CD4-positive, alpha-beta T cell (primary cell): ENCODE measurements at regions not wholly inside any gene's neighbourhood (a gene's known extent, or its start where the extent isn't known, plus 50 kb on each side); places are given as distances from the start of the nearest gene placed in this dataset.

Source experiments
- ATAC-seq: fragments of 200-7000 bp; cut with Tn5 transposase; one replicate; pipeline ENCODE4 v1.10.0; 2022; ENCODE audit warnings: mild to moderate bottlenecking; ENCODE audit not compliant: poor library complexity
- CTCF ChIA-PET: fragments of 350-600 bp; sonication (Branson Sonifier 250); formaldehyde crosslinking; loops from one replicate; lab custom pipeline; 2021; ENCODE audit warnings: antibody characterized with exemption, inconsistent platforms; lab: Charles Lee
- POLR2A ChIA-PET: fragments of 350-600 bp; sonication (Branson Sonifier 250); formaldehyde crosslinking; loops from one replicate; lab custom pipeline; 2021; ENCODE audit warnings: antibody characterized with exemption, inconsistent platforms; lab: Charles Lee
- DNase-seq, 14 experiments: peaks; one replicate each; pipeline ENCODE4 v3.0.0-alpha.2; 2013 to 2020; ENCODE audit warnings: mixed read lengths in 2 of 14
- H3K27ac ChIP-seq, 2 donors: one replicate each; pipeline versions ENCODE4 v1.5.1 to v1.7.0; 2013; ENCODE audit warnings: low read length in 2 of 2, low read depth in 1 of 2, mild to moderate bottlenecking in 1 of 2
- H3K27me3 ChIP-seq, 2 experiments: 1 replicate in 1 of 2; 2 replicates in 1 of 2; pipeline versions ENCODE4 v1.6.1 to v1.7.0; 2013; ENCODE audit warnings: low read length in 2 of 2, control low read depth in 1 of 2, mild to moderate bottlenecking in 1 of 2, moderate library complexity in 1 of 2; ENCODE audit not compliant: insufficient read depth in 2 of 2, control insufficient read depth in 1 of 2
- H3K36me3 ChIP-seq: one replicate; pipeline ENCODE4 v1.6.1; 2013; ENCODE audit warnings: low read length, control low read depth; ENCODE audit not compliant: insufficient read depth
- H3K4me1 ChIP-seq: one replicate; pipeline ENCODE4 v1.6.1; 2013; ENCODE audit warnings: low read length, control low read depth; ENCODE audit not compliant: insufficient read depth
- H3K4me3 ChIP-seq: one replicate; pipeline ENCODE4 v1.5.1; 2013; ENCODE audit warnings: mild to moderate bottlenecking, low read length, moderate library complexity
- H3K9me3 ChIP-seq, 2 experiments: 1 replicate in 1 of 2; 2 replicates in 1 of 2; pipeline versions ENCODE4 v1.6.1 to v1.7.0; 2013; ENCODE audit warnings: low read length in 2 of 2, mild to moderate bottlenecking in 2 of 2, control low read depth in 1 of 2, moderate library complexity in 1 of 2; ENCODE audit not compliant: control insufficient read depth in 1 of 2, insufficient read depth in 1 of 2
- H3K27ac Mint-ChIP-seq: one replicate; pipeline ENCODE4 v1.8.0; 2020; ENCODE audit warnings: mixed read lengths
- H3K27me3 Mint-ChIP-seq: one replicate; pipeline ENCODE4 v1.8.0; 2021; ENCODE audit warnings: mixed read lengths
- H3K36me3 Mint-ChIP-seq: one replicate; pipeline ENCODE4 v1.8.0; 2021; ENCODE audit warnings: low read depth, mixed read lengths
- H3K4me1 Mint-ChIP-seq: one replicate; pipeline ENCODE4 v1.8.0; 2021; ENCODE audit warnings: low read depth, mixed read lengths
- H3K4me3 Mint-ChIP-seq: one replicate; pipeline ENCODE4 v1.8.0; 2020; ENCODE audit warnings: mild to moderate bottlenecking, mixed read lengths
- H3K9me3 Mint-ChIP-seq: one replicate; pipeline ENCODE4 v1.8.0; 2020; ENCODE audit warnings: mixed read lengths
- intact Hi-C, 2 experiments: fragments of 100-400 bp; cut with DNase I in 1 of 2; cut with micrococcal nuclease in 1 of 2; formaldehyde crosslinking; loops; one replicate each; pipeline versions ENCODE4 v1.15.1 to v1.9.0; 2023 to 2025; cut with DNase I, micrococcal nuclease
- TF ChIP-seq, protein P1 (sequence below): fragments of 200-600 bp; IDR thresholded peaks from one replicate; pipeline ENCODE4 v1.8.0; 2022; ENCODE audit warnings: antibody characterized with exemption, mild to moderate bottlenecking

GRCh38 chr13:84080748-84081530 lies 198.7 kb upstream of the SLITRK1 start:
- Mint-ChIP-seq H3K4me1 (no peaks in the 10 kb centered on the region), H3K9me3 (no peaks in the 10 kb centered on the region), H3K4me3 (no peak overlapping the region), H3K36me3 (no peaks in the 10 kb centered on the region), H3K27me3 (no peaks in the 10 kb centered on the region), H3K27ac (no peak overlapping the region)
- Histone ChIP-seq H3K4me3 (no peak overlapping the region), H3K4me1 (no peaks in the 10 kb centered on the region), H3K27me3 (no peaks in the 10 kb centered on the region), H3K27ac (no peak overlapping the region), H3K9me3 (peaks cover 0 to 7% of the 10 kb centered on the region in 2 experiments), H3K36me3 (no peaks in the 10 kb centered on the region)
- no peak for DNase-seq
- CTCF ChIA-PET = interaction anchor here (1.5 kb wide), 1 partner anchor 11 kb away, joined by 5 read pairs; no protein-coding TSS in a partner anchor
- TF ChIP-seq, protein P1, sequence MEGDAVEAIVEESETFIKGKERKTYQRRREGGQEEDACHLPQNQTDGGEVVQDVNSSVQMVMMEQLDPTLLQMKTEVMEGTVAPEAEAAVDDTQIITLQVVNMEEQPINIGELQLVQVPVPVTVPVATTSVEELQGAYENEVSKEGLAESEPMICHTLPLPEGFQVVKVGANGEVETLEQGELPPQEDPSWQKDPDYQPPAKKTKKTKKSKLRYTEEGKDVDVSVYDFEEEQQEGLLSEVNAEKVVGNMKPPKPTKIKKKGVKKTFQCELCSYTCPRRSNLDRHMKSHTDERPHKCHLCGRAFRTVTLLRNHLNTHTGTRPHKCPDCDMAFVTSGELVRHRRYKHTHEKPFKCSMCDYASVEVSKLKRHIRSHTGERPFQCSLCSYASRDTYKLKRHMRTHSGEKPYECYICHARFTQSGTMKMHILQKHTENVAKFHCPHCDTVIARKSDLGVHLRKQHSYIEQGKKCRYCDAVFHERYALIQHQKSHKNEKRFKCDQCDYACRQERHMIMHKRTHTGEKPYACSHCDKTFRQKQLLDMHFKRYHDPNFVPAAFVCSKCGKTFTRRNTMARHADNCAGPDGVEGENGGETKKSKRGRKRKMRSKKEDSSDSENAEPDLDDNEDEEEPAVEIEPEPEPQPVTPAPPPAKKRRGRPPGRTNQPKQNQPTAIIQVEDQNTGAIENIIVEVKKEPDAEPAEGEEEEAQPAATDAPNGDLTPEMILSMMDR = no peak
- POLR2A ChIA-PET = no interaction called here
- intact Hi-C loops = no loop called here
- ATAC-seq = no peak

DNA sequence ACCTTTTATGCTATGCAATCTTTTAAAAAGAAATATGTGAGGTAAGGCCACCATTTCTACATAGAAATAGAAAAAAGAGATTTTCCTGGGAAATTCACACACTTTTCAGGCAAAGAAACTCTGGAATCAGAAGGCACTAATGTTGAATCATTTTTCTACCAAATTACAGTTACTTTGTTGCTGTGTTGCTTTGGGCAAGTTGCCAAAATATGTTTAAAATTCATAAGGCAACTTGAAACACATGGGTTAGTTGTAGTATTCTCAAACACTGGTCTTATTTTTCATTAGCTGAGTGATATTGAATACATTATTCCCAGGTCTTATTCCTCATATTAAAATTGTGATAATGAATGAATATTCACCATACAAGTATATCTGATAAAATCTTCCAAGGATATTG lies 195.0 kb upstream of the SLITRK1 start:
- ATAC-seq (no peak), DNase-seq (no peak)
- H3K4me3 Mint-ChIP-seq = no peak overlapping the region
- H3K27me3 ChIP-seq = no peaks in the 10 kb centered on the region
- CTCF ChIA-PET = no interaction called here
- no peaks in the 10 kb centered on the region for H3K9me3 Mint-ChIP-seq
- intact Hi-C loops = no loop called here
- H3K4me3 ChIP-seq = no peak overlapping the region
- H3K4me1 Mint-ChIP-seq = no peaks in the 10 kb centered on the region
- no peaks in the 10 kb centered on the region for H3K36me3 ChIP-seq
- no peaks in the 10 kb centered on the region for H3K36me3 Mint-ChIP-seq
- H3K27ac ChIP-seq = no peak overlapping the region
- POLR2A ChIA-PET = no interaction called here
- TF ChIP-seq, protein P1 = no peak
- H3K27ac Mint-ChIP-seq = no peak overlapping the region
- H3K4me1 ChIP-seq = no peaks in the 10 kb centered on the region
- no peaks in the 10 kb centered on the region for H3K9me3 ChIP-seq
- no peaks in the 10 kb centered on the region for H3K27me3 Mint-ChIP-seq

- H3K4me1 ChIP-seq = no peaks in the 10 kb centered on the region
- no peak overlapping the region for H3K27ac ChIP-seq
- TF ChIP-seq, protein P1 = no peak
- no peaks in the 10 kb centered on the region for H3K4me1 Mint-ChIP-seq
- H3K9me3 ChIP-seq = no peaks in the 10 kb centered on the region
- ATAC-seq (no peak), DNase-seq (no peak)
- no peaks in the 10 kb centered on the region for H3K27me3 ChIP-seq
- H3K27ac Mint-ChIP-seq = no peak overlapping the region
- no peaks in the 10 kb centered on the region for H3K36me3 ChIP-seq
- ChIA-PET POLR2A (no interaction called here), CTCF (no interaction called here)
- no peak overlapping the region for H3K4me3 Mint-ChIP-seq
- no peaks in the 10 kb centered on the region for H3K27me3 Mint-ChIP-seq
- H3K4me3 ChIP-seq = no peak overlapping the region
- intact Hi-C loops = no loop called here
- no peaks in the 10 kb centered on the region for H3K36me3 Mint-ChIP-seq
- no peaks in the 10 kb centered on the region for H3K9me3 Mint-ChIP-seq
These were observed 194.0 kb upstream of the SLITRK1 start for GRCh38 chr13:84076280-84076679.
